Ovary (tissue), 3 donors: ENCODE measurements at regions not wholly inside any gene's neighbourhood (a gene's known extent, or its start where the extent isn't known, plus 50 kb on each side); places are given as distances from the start of the nearest gene placed in this dataset.

Experiments
- CTCF ChIP-seq, 3 donors: fragments of 450-650 bp in 2 of 3; fragments of 200-600 bp in 1 of 3; IDR thresholded peaks; one replicate each; pipeline versions ENCODE4 v1.5.1 to v1.8.0; 2016 to 2022; ENCODE audit warnings: antibody characterized with exemption in 3 of 3, mild to moderate bottlenecking in 1 of 3
- EP300 ChIP-seq: sonication (generic); formaldehyde crosslinking; IDR thresholded peaks from one replicate; pipeline ENCODE4 v1.6.1; 2017; ENCODE audit warnings: antibody characterized with exemption
- donor health status: DM: no; HTN: no; CAD: no.

GRCh38 chr4:178814908-178815307 lies 1372.7 kb upstream of the AGA start:
- TF ChIP-seq CTCF (IDR thresholded peaks at IDR 0.05): no peak
- no peak for TF ChIP-seq EP300
